NT2/D1 (cell line): ENCODE measurements at regions not wholly inside any gene's neighbourhood (a gene's known extent, or its start where the extent isn't known, plus 50 kb on each side); places are given as distances from the start of the nearest gene placed in this dataset.

ENCODE experiments used
- YY1 ChIP-seq: IDR thresholded peaks from 2 replicates; pipeline ENCODE4 v1.6.1; 2011; ENCODE audit not compliant: insufficient read length, insufficient read depth
- ZNF274 ChIP-seq: IDR thresholded peaks from 2 replicates; pipeline ENCODE4 v1.6.1; 2011; ENCODE audit warnings: mild to moderate bottlenecking, low read depth, low read length

DNA sequence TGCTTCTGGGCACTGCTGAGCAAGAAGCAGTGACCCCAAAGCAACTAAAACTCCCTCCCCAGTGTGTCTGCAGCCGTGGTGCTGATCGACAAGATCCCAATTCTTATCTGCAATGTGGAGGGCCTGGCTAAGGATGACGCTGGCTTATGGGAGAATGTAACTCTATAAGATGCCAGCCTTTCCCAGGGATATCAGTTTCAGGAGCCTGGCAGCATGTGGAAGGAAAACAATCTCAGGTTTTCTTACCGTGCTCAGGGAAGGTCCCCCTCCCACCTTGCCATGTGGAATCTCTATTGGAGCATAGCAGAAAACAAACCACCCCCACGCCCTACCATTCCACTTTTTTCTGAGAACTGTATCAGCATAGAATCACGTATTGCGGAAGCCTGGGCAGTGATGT lies 87.7 kb upstream of the PTPN3 start:
- no peak for TF ChIP-seq YY1
- no peak for TF ChIP-seq ZNF274
